ENCODE measurements at regions not wholly inside any gene's neighbourhood (a gene's known extent, or its start where the extent isn't known, plus 50 kb on each side); places are given as distances from the start of the nearest gene placed in this dataset.

- no peak for ATAC-seq
- H2AFZ ChIP-seq (ENCODE audit: low read length), result no peak overlapping the region
- no peak for DNase-seq (ENCODE audit: low spot score)
- H3K9me3 ChIP-seq (ENCODE audit: low read length), result no peaks in the 10 kb centered on the region
- ChIA-PET POLR2A (no interaction called here), CTCF (ENCODE audit: low intra/inter-chr PET ratio, low total read pairs) (no interaction called here)
- no peak overlapping the region for H3K9ac ChIP-seq (ENCODE audit: insufficient read depth, low read depth, low read length)
- H3K4me3 ChIP-seq (replicated peaks in 1 of 3; ENCODE audit: insufficient read depth in 1 of 3, low read depth in 2 of 3, low read length in 3 of 3), result no peak overlapping the region
- in situ Hi-C loops (cut with HindIII; ENCODE audit: extremely low pct_ligation_motif_present, low pct_unique_long_range_greater_than_20kb) (no loop called here), intact Hi-C loops (cut with micrococcal nuclease; ENCODE audit: unreplicated experiment) (no loop called here)
- H3K4me2 ChIP-seq (ENCODE audit: low read depth, low read length), result no peak overlapping the region
- 29% methylated on average over 2 of the region's 2 CpGs for WGBS (ENCODE audit: low lambda C conversion rate)
- H3K79me2 ChIP-seq (ENCODE audit: insufficient read depth, low read length), result no peaks in the 10 kb centered on the region
- no peak overlapping the region for H3K27ac ChIP-seq (ENCODE audit: extremely low read length, insufficient read depth, low read length)
- H3K27me3 ChIP-seq (ENCODE audit: control insufficient read depth in 1 of 2, insufficient read depth in 2 of 2, low read length in 2 of 2), result peaks cover 2 to 4% of the 10 kb centered on the region in 2 experiments; a peak in 2 of 5 replicates
- no TSS peak for BruUV-seq (replicated peaks)
- H4K20me1 ChIP-seq (ENCODE audit: insufficient read depth, low read length), result no peaks in the 10 kb centered on the region
- no peaks in the 10 kb centered on the region for H3K36me3 ChIP-seq (replicated peaks in 1 of 2; ENCODE audit: control insufficient read depth in 1 of 2, insufficient read depth in 2 of 2, low read length in 2 of 2)
- FAIRE-seq, result no peak
- no peaks in the 10 kb centered on the region for H3K4me1 ChIP-seq (ENCODE audit: insufficient read depth, low read length)
- TF ChIP-seq ZBED4 (CRISPR knock-in tag; IDR thresholded peaks at IDR 0.05; ENCODE audit: borderline replicate concordance) (no peak), NRL (CRISPR knock-in tag; IDR thresholded peaks at IDR 0.05; ENCODE audit: borderline replicate concordance) (no peak), ZBTB44 (CRISPR knock-in tag; IDR thresholded peaks at IDR 0.05) (no peak), ZNF766 (CRISPR knock-in tag; IDR thresholded peaks at IDR 0.05; ENCODE audit: borderline replicate concordance) (no peak), NFAT5 (CRISPR knock-in tag; IDR thresholded peaks at IDR 0.05) (no peak), ZFX (CRISPR knock-in tag; IDR thresholded peaks at IDR 0.05; ENCODE audit: low read depth) (no peak), ZNF329 (CRISPR knock-in tag; IDR thresholded peaks at IDR 0.05; ENCODE audit: low read depth) (no peak), ZBTB26 (CRISPR knock-in tag; IDR thresholded peaks at IDR 0.05; ENCODE audit: borderline replicate concordance) (no peak), ESRRA (CRISPR knock-in tag; IDR thresholded peaks at IDR 0.05; ENCODE audit: low read depth) (no peak), TFE3 (CRISPR knock-in tag; IDR thresholded peaks at IDR 0.05) (no peak)
These were observed 96.7 kb downstream of the GALR1 start for GRCh38 chr18:77346208-77346810.

Measured in HepG2 (cell line).